Thoracic aorta (tissue), 2 donors: ENCODE measurements at regions not wholly inside any gene's neighbourhood (a gene's known extent, or its start where the extent isn't known, plus 50 kb on each side); places are given as distances from the start of the nearest gene placed in this dataset.

Experiments used
- ATAC-seq: fragments of 150-250 bp; one replicate; pipeline ENCODE4 v1.8.0; 2017; ENCODE audit warnings: low read depth; ENCODE audit not compliant: insufficient number of reproducible peaks, low FRiP score
- DNase-seq: peaks from one replicate; pipeline ENCODE4 v3.0.0-alpha.2; 2020; ENCODE audit warnings: low spot score
- H3K27ac ChIP-seq, 2 donors: fragments of 200-600 bp; sonication (generic); 1 replicate in 1 of 2; 2 replicates in 1 of 2; pipeline ENCODE4 v1.5.1; 2016; ENCODE audit warnings: mild to moderate bottlenecking in 2 of 2, moderate library complexity in 2 of 2
- H3K27me3 ChIP-seq: fragments of 200-600 bp; sonication (generic); replicated peaks from 2 replicates; pipeline ENCODE4 v1.6.0; 2016; ENCODE audit warnings: mild to moderate bottlenecking; ENCODE audit not compliant: insufficient read depth
- H3K36me3 ChIP-seq: fragments of 200-600 bp; sonication (generic); one replicate; pipeline ENCODE4 v1.5.1; 2016
- H3K4me1 ChIP-seq, 2 donors: fragments of 200-600 bp; sonication (generic); 1 replicate in 1 of 2; 2 replicates in 1 of 2; pipeline versions ENCODE4 v1.5.1 to v1.6.0; 2016; ENCODE audit warnings: low read depth in 2 of 2, mild to moderate bottlenecking in 1 of 2; ENCODE audit not compliant: control insufficient read depth in 1 of 2
- H3K4me3 ChIP-seq: fragments of 200-600 bp; sonication (generic); 2 replicates; pipeline ENCODE4 v1.5.1; 2016; ENCODE audit warnings: mild to moderate bottlenecking
- H3K9me3 ChIP-seq: fragments of 200-600 bp; sonication (generic); 2 replicates; pipeline ENCODE4 v1.5.1; 2016
- CTCF ChIP-seq: fragments of 200-600 bp; sonication (generic); IDR thresholded peaks from one replicate; pipeline ENCODE4 v1.5.1; 2019; ENCODE audit warnings: antibody characterized with exemption

- no peaks in the 10 kb centered on the region for H3K4me1 ChIP-seq
- H3K27me3 ChIP-seq = no peaks in the 10 kb centered on the region
- H3K36me3 ChIP-seq = no peaks in the 10 kb centered on the region
- no peak for TF ChIP-seq CTCF
- H3K4me3 ChIP-seq = no peak overlapping the region
- no peak for ATAC-seq
- no peak overlapping the region for H3K27ac ChIP-seq
- no peak for DNase-seq
- H3K9me3 ChIP-seq = no peaks in the 10 kb centered on the region
Observed at GRCh38 chr10:105586451-105587098, 945.5 kb downstream of the SORCS3 start.

- no peaks in the 10 kb centered on the region for H3K36me3 ChIP-seq
- no peak for ATAC-seq
- H3K4me1 ChIP-seq = no peaks in the 10 kb centered on the region
- H3K4me3 ChIP-seq = no peak overlapping the region
- no peak for DNase-seq
- no peaks in the 10 kb centered on the region for H3K27me3 ChIP-seq
- no peak for TF ChIP-seq CTCF
- no peak overlapping the region for H3K27ac ChIP-seq
- no peaks in the 10 kb centered on the region for H3K9me3 ChIP-seq
Observed at GRCh38 chr10:105585753-105586152, 944.7 kb downstream of the SORCS3 start.

GRCh38 chr10:105585171-105585570, 944.1 kb downstream of the SORCS3 start:
- no peak for ATAC-seq
- Histone ChIP-seq H3K27me3 (no peaks in the 10 kb centered on the region), H3K4me1 (no peaks in the 10 kb centered on the region), H3K27ac (no peak overlapping the region), H3K36me3 (no peaks in the 10 kb centered on the region), H3K9me3 (no peaks in the 10 kb centered on the region), H3K4me3 (no peak overlapping the region)
- no peak for TF ChIP-seq CTCF
- no peak for DNase-seq

- H3K36me3 ChIP-seq = no peaks in the 10 kb centered on the region
Observed at GRCh38 chr10:105579112-105579511, 938.0 kb downstream of the SORCS3 start.

More at GRCh38 chr10:105579112-105579511, 938.0 kb downstream of the SORCS3 start:
- H3K9me3 ChIP-seq = no peaks in the 10 kb centered on the region
- H3K27me3 ChIP-seq = no peaks in the 10 kb centered on the region
- H3K4me1 ChIP-seq = no peaks in the 10 kb centered on the region
- no peak for TF ChIP-seq CTCF
- no peak for DNase-seq
- no peak overlapping the region for H3K27ac ChIP-seq
- H3K4me3 ChIP-seq = no peak overlapping the region
- no peak for ATAC-seq
